GM21381 (cell line): ENCODE measurements at regions not wholly inside any gene's neighbourhood (a gene's known extent, or its start where the extent isn't known, plus 50 kb on each side); places are given as distances from the start of the nearest gene placed in this dataset.

Experiments
- ATAC-seq: cut with Tn5 transposase; IDR thresholded peaks from one replicate; pipeline ENCODE4 v1.9.1; 2021; ENCODE audit warnings: mild to moderate bottlenecking, moderate library complexity; ENCODE audit not compliant: unreplicated experiment

DNA sequence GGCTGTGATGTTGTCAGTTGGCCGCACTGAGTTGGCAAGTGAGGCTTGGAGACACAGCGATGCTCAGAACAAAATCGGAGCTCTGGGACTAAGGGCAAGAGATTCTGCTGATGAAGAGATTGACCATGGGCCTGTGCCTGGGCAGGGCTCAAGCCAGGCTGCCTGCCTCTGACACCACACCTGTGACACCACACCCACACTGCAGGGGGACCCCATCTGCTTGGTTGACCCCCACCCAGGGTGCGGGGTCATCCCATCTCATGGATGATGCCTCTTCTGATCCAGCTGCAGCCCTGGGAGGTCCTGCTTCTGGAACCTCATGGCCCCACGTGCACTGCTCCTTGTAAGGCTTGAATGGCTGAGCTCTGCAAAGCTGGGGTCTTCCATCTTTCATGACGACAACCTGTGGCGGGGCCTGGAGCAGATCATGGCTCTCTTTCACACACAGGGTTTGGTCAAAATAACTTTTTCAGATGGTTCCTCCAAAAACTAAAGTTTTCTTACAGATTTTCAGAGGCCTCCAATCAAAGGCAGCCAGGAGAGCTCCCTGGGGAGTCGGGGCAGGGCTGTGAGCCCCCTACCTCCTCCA lies 185.2 kb downstream of the GADD45G start:
- no peak for ATAC-seq

DNA sequence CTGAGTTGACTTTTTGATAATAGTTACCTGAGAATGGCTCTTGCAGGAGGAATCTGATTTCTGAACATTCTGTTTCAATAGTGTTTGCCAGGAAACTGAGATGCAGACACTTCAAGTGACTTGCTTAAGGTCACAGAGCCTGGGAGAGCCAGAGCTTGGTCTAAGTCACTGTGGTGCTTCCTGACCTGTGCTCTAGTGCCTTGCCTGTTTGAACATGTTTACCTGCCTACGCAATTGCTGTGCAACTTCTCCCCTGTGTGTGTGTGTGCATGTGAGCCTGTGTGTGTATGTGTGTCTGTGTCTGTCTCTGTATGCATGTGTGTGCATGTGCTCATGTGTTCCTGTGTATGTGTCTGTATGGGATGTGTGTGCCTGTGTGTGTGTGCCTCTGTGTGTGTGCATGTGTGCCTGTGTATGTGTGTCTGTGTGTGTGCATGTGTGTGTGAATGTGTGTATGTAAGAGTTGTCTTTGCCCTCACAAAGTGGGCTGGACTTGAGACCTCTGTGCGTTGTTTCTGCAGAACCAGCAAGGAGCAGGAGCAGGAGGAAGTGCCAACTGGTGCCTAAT lies 185.8 kb downstream of the GADD45G start:
- ATAC-seq = no peak

DNA sequence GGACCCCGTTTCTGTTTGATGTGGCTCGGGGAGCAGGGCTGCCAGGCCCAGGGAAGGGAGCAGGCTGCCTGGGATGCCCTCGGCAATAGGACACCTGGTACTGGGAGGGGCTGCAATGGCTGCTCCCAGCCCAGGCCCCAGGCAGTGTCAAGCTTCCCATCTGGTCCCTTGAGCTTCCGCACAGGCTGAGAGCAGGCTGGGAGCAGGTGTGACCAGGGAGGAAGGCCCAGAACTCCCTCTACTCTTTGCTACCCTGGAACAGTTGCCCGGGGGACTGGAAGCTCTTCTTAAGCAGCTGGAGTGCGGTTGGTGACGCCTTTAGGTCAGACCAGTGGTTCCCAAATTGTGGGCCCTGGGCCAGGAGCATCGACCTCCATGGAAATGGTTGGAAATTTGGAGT lies 186.9 kb downstream of the GADD45G start:
- ATAC-seq = no peak

DNA sequence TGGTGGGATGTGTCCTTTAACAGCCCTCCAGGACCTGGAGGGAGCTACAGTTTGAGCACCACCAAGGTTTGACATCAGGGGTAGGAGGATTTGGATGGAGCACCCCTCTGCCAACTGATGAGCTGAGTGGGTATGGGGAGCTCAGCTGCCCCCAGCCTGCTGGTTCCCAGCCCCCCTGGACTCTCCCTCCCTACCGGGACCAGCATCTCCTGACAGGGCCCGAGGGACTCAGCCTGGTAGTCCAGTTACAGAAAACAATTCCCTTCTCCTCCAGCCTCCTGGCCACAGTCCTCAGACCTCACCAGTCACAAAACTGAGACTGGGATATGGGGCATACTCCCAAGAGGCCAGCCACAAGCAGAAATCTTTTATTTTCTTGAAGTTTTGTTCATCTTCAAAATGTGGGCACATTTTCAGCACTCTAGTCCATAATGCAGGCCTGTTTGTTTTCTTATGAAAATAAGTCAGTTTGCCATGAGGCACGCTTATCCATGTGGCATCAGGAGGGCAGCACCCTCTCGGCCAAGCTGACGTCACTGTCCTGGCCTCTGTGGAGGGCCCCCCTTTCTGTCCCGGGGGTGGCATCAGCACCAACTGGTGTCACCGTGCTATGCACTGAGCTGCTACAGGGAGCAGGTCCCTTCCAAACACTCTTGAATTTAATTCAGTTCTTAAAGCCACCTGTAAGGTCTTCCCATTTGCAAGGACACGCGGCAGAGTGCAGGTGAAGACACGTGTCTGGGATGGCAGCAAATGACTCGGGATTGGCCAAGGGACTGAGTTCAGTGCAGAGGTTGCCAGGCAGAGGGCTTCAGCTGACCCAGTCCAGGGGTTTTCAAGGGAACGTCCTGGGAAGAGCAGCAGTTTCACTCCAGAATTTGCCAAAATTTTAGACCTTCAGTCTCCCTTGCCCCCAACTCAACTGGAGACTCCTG lies 187.6 kb downstream of the GADD45G start:
- no peak for ATAC-seq

DNA sequence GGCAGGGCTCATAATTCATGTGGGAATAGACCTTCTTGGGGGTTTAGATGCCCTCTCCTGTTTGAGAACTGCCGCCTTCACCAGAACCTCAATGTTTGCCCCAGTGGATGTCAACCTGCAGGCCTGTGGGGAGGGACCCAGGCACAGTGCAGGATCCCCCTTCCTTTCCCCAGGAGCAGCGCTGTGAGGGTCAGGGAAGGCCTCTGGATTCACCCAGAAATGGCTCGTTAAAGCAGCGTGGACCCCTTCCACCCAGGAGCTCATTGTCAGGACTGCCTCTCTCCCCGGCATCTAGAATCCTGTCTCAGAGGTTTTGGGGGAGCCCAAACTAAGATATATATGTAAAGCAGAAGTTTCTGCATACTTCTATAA lies 188.3 kb downstream of the GADD45G start:
- no peak for ATAC-seq

DNA sequence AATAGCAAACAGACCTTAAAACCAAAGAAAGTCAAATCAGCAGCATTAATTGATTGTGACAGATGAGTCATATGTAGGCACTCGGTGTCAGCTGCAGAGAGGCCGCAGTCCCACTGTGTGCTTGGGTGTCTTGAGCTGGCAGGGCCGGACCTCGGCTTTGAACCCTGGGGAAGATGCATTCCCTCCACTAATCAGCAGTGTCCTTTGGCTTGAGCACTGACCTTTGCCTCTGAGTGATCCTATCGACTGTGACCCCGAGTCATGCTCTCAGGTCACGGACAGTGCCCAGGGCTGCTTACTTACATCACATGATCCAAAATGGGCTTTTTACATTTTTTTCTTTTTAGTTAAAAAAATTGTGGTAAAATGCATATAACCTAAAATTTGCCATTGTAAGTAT lies 188.7 kb downstream of the GADD45G start:
- no peak for ATAC-seq

DNA sequence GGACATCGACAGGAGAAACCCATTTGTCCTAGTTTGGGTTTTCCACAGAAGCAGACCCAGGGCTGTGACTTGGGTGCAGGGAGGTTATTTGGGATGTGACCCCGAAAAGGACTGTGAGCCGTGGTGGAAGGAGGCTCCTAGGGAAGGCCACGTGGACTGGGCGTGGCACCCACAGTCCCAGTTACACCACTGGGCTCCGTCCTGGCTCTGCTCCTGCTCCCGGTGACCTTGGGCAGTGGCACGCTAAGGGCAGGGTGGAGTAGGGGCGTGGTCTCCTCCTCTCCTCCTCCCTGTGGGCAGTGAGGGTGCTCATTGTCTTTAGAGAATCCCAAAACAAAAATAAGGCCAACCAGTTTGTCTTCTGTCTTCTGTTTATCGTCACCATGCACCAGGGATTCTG lies 190.1 kb downstream of the GADD45G start:
- no peak for ATAC-seq

DNA sequence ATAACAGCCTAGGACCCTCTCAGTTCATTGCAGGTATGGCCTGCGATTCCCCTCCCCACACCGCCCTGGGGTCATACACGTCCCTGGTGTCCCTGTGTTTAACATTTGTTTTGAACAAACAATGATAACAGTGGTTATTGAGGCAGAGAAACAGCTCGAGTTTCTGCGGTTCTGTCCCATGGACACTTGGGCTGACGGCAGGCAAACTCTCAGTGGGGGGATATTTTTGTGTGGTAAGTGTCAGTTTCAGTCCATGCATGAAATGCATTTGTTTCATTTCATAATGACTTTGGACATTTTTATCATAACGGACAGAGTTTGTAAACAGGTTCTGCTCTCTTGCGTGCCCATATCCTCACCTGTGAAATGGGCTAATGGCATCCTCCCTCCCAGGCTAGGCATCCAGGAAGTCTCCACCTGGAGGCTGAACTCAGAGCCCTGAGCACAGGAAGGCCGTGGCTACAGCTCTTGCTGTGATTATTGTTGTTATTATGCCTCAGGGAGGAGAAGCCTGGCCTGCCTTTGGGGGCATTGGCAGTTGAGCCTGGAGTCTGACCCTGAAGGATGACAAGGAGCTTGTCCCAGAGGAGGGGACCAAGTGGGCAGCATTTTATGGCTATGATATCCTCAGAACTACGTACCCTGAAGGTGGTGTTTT lies 190.9 kb downstream of the GADD45G start:
- no peak for ATAC-seq

DNA sequence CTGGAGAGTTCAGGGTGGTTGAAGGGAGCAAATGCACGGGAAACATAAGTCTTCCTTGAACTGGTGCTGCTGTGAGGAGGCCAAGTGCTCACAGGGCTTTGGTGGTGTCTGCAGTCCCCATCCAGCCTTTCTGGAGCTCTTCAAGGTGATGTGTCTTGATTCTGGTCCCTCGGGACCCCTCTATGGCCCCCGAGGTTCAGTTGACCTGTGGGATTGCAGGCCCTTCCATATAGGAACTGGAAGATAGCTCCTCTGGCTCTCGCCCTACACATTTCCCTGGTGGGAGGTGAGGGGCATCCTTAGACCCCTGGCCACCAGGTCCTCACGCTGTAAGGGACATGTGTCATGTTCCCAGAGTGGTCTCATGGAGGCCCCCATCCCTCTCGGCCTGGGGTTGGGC lies 191.8 kb downstream of the GADD45G start:
- ATAC-seq = no peak

DNA sequence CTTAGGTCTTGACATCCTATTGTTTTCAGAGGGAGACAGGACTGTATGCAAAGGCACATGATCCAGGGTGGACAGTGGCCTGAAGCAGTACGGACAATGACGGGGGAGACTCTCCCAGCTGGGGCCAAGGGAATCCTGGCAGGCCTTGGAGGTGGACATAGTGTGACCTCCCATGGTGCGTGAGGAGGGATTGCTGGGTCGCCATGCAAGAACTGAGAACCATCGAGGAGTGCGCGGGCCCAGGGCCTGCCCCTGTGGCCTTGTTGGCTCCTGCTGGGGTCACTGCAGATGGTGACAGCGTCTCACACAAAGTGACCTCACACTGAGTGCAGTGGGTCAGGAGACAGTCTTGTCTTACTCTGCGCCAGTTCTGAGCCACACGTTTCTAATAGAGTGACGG lies 192.4 kb downstream of the GADD45G start:
- ATAC-seq = no peak

DNA sequence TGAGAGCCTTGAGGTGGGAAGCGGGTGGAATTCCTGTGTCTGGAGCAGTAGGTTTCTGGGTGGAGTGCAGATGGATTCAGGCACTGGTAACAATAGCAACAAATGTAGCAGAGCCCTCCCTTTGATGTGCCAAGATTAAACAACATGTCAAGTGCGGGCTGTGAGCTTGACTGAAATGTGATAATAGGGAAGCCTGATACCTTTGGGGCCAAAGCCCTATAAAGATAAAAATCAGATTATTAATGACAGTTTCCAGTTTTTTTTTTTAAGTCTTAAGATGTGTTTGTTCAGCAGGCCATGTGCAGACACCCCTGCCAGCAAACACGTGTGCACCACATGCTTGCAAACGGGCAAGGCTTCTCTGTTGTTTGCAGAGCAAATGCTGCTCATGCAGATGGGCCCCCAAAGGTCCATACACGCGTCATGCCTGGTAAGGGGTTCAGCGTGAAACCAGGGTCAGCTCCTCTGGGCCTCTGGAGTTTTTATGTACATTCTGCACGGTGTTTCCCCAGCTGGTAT lies 193.2 kb downstream of the GADD45G start:
- no peak for ATAC-seq

DNA sequence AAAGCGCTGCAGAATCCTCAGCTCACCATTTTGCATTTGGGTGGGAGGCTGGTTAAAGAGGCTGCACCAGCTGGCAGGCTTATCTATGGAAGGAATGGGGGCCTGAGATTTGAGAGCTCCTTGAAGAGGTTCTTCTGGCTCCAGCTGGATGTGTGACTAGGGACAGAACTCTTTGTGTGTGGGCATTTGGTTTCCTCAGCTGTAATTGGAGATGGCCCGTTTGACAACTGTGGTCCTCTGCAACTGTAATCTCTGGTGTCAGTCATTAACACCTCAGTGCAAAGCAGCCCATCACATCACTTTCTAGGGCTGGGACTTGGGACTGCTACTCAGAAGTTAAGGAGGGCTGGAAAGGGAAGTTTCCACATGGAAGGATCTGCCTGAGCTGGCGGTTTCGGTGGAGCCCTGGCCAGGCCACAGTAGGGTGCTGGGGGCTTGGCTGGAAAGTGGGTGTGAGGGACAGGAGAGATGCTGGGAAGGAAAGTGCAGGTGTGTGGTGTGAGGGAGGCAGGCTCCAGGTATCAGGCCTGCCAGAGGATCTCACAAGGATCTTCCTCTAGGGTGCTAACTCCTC lies 193.8 kb downstream of the GADD45G start:
- ATAC-seq = no peak

DNA sequence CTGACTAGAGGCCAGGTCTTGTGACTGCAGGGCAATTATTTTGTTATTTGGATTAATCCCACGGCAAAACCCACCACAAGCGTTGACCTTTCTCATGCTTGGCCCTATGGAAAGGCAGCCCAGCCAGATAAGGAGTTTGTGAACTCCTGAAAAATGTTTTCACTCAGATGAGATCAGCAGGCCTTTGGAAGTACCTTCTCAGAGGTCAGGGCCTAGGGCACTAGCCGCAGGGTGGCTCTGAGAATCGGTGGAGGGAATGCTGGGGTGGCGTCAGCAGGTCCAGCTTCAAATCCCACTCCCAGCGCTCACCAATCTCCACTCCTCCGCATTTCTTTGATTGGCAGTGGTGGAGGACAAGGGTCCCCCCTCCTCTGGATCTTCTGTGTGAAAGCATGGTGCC lies 194.4 kb downstream of the GADD45G start:
- no peak for ATAC-seq

DNA sequence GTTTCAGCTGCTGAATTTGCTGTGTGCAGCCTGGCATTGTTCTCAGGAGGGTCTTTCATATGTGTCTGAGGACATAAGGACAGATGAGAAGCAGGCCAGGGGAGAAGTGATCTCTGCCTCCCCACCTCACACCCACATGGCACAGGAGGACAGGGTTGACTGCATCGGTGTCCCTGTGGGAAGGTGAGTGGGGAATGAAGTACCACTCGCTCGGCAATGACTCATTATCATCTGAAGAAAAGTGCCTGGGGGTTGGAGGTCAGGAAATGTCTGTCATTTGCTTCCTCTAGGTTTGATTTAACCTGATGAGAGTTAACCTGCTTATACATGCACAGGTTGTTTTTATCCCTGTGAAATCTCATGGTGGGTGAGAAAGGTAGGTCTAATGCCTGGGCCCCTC lies 195.0 kb downstream of the GADD45G start:
- no peak for ATAC-seq

DNA sequence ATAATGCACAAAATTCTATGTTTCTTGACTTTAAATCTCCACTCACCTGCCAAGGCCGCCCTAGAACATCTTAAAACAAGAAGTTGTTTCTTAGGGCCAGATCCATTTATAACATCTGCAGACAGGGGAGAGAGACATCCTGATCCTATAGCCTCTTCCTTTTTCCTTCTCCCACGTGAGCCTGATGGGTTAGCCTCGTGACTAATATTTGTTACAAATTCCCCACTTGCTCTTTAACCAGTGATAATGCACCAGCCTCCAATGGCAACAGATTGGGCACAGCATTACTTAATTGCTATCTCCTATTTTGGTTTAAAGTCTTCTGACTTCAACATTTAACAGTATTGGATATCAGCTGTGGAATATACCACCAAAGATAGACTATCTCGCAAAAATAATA lies 196.5 kb downstream of the GADD45G start:
- no peak for ATAC-seq

DNA sequence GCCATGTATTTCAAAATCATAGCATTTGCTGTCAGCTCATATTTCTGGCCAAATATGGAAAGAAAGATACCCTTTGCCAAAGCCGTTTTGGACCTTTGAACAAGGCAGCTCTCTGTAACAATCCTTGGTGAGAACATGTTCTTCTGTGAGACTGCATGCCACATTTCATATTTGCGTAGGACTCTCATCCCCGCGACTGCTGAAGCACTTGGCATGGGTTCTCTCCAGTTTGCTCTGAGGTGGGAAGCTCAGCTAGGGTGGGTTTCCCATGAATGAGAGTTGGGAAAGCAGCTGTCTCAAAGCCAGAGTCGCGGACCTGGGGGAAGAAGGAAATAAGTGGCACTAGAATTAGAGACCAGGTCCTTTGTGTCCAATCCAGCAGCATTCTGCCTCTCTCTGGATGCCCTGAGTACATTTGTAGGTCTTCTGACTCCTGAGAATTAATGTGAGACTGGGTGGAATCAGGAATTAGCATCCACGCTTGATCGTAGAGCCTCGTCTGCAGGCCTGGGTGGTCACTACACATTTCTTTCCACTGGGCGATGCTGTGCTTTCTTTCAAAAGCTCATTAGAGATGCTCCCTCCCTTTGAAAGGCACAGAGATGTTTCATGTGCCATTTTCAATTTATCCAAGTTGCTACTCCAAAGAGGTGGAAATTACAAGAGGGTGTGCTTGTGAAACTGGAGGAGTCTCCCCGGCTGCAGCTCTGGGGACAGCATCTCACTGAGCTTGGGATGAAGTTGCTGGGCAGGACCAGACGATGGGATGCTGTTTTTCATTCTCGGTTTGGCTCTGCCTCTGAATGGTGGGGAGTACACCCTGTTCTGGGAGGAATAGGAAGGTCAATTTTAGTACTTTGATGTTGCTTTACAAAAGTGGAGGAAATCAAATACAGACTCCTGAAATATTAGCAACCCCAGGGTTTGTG lies 197.2 kb downstream of the GADD45G start:
- no peak for ATAC-seq

DNA sequence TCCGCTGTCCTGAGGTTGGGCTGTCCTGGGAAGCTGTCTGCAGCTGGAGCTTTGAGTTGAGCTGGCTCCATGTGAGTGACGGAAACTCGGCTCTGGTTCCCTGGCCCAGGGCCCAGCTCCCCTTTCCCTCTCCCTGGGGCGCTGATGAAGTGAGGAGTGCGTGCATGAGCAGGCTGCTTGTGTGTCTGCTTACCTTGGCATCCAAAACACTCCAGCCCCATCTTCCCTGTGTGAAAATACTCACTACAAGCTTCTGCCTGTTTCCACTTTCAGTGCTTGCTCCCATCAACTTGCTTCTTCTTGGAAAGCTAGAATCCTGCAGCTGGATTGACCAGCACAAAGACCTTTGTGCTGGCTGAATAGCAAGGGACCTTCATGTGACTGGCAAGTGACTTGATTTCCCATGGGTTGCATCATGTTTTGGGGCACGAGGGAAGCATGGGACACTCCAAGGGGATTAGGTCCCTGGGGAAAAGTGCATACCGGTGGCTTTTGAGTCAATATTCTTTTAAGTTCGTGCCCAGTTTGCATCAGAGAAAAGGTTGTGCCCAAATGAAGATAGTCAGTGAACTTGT lies 198.1 kb downstream of the GADD45G start:
- no peak for ATAC-seq

DNA sequence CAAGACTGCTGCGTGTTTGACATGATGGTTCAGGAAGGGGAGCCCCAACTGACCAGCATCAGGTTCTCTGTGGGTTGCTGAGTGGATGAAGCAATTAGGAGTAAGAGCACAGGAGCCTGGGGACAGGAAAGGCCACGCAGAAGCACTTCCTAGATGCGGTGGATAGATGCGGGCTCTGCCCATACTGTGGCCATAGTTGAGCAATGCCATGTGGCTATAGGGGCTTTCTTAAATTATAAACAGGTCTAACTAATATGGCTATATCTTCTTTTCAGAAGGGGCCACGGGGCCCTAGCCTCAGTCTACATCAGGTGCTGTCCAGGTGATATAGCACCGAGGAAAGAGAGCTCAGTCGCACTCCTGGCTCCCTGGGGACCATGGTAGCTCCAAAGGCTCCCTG lies 198.6 kb downstream of the GADD45G start:
- ATAC-seq = no peak

DNA sequence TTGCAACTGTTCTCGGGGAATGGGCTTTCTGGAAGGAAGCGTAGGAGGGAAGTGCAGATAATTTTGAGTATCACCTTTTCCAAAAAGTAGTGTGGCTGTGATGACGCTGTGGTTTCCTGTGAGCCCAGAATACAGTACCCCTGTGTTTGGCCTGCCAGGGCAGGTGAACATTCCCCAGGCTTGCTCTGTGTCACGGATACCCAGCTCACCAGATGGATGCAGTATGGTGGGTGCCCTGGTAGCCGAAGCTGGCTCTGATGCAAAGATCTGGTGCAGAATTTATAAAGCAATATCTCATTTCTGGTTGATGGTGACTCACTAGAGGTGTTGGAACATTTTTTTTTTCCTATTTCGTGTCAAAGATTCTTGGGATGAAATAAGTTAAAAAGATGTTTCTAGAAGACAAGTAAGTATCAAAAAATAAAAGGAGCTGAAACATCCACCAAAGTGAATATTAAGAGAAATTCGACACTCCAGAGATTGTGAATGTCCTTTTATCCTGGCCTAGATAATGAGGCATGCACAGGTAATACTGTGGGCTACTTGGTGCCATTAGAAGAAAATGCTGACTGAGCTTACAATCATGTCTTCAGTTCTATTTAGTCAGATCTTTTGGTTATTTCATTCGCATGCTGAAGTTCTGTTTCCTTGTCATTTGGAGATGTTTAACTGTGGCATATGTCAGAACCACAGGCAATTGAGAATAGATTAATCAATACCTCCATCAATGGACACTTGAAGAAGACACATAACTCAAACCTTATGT lies 200.1 kb downstream of the GADD45G start:
- ATAC-seq = no peak
